ENCODE measurements at regions not wholly inside any gene's neighbourhood (a gene's known extent, or its start where the extent isn't known, plus 50 kb on each side); places are given as distances from the start of the nearest gene placed in this dataset.

- H3K9me3 Mint-ChIP-seq: no peaks in the 10 kb centered on the region
- H3K27me3 Mint-ChIP-seq: peaks cover 11% of the 10 kb centered on the region
- H3K4me1 Mint-ChIP-seq: no peaks in the 10 kb centered on the region
- H3K4me3 Mint-ChIP-seq: no peak overlapping the region
- H3K27ac Mint-ChIP-seq: no peak overlapping the region
- no peaks in the 10 kb centered on the region for H3K36me3 Mint-ChIP-seq
These were observed 106.9 kb downstream of the TBC1D30 start for GRCh38 chr12:64931321-64931720.

GRCh38 chr12:64931981-64932380 lies 107.5 kb downstream of the TBC1D30 start:
- H3K4me3 Mint-ChIP-seq: no peak overlapping the region
- no peak overlapping the region for H3K27ac Mint-ChIP-seq
- H3K9me3 Mint-ChIP-seq: no peaks in the 10 kb centered on the region
- peaks cover 11% of the 10 kb centered on the region for H3K27me3 Mint-ChIP-seq
- no peaks in the 10 kb centered on the region for H3K36me3 Mint-ChIP-seq
- no peaks in the 10 kb centered on the region for H3K4me1 Mint-ChIP-seq

GRCh38 chr12:64933791-64934190 lies 109.3 kb downstream of the TBC1D30 start:
- Mint-ChIP-seq H3K4me1 (no peaks in the 10 kb centered on the region), H3K27ac (no peak overlapping the region), H3K27me3 (peaks cover 8% of the 10 kb centered on the region), H3K4me3 (no peak overlapping the region), H3K9me3 (no peaks in the 10 kb centered on the region), H3K36me3 (no peaks in the 10 kb centered on the region)

GRCh38 chr12:64937452-64937851 lies 113.0 kb downstream of the TBC1D30 start:
- H3K9me3 Mint-ChIP-seq: no peaks in the 10 kb centered on the region
- H3K27ac Mint-ChIP-seq: no peak overlapping the region
- no peaks in the 10 kb centered on the region for H3K4me1 Mint-ChIP-seq
- H3K27me3 Mint-ChIP-seq: peaks cover 4% of the 10 kb centered on the region
- no peaks in the 10 kb centered on the region for H3K36me3 Mint-ChIP-seq
- H3K4me3 Mint-ChIP-seq: no peak overlapping the region

GRCh38 chr12:64938179-64938578 lies 113.7 kb downstream of the TBC1D30 start:
- H3K27me3 Mint-ChIP-seq: peaks cover 4% of the 10 kb centered on the region

GRCh38 chr12:64943686-64944085 lies 119.2 kb downstream of the TBC1D30 start:
- no peaks in the 10 kb centered on the region for H3K4me1 Mint-ChIP-seq
- no peaks in the 10 kb centered on the region for H3K9me3 Mint-ChIP-seq
- H3K4me3 Mint-ChIP-seq: no peak overlapping the region
- no peaks in the 10 kb centered on the region for H3K36me3 Mint-ChIP-seq
- H3K27me3 Mint-ChIP-seq: peaks cover 10% of the 10 kb centered on the region
- H3K27ac Mint-ChIP-seq: no peak overlapping the region

More at GRCh38 chr12:64938179-64938578, 113.7 kb downstream of the TBC1D30 start:
- Mint-ChIP-seq H3K4me1 (no peaks in the 10 kb centered on the region), H3K9me3 (no peaks in the 10 kb centered on the region), H3K27ac (no peak overlapping the region), H3K4me3 (no peak overlapping the region), H3K36me3 (no peaks in the 10 kb centered on the region)

GRCh38 chr12:64944966-64945365 lies 120.5 kb downstream of the TBC1D30 start:
- Mint-ChIP-seq H3K4me3 (no peak overlapping the region), H3K27ac (no peak overlapping the region), H3K9me3 (no peaks in the 10 kb centered on the region), H3K27me3 (peaks cover 14% of the 10 kb centered on the region), H3K36me3 (peaks cover 2% of the 10 kb centered on the region), H3K4me1 (peaks cover 0 to 1% (median 0%) of the 10 kb centered on the region in 3 donors)

- Mint-ChIP-seq H3K27me3 (peaks cover 17% of the 10 kb centered on the region), H3K36me3 (peaks cover 2% of the 10 kb centered on the region), H3K4me1 (peaks cover 0 to 1% (median 0%) of the 10 kb centered on the region in 3 donors), H3K9me3 (no peaks in the 10 kb centered on the region), H3K27ac (no peak overlapping the region), H3K4me3 (no peak overlapping the region)
These were observed 121.8 kb downstream of the TBC1D30 start for GRCh38 chr12:64946132-64946829.

GRCh38 chr12:64950711-64951298 lies 126.4 kb downstream of the TBC1D30 start:
- H3K4me1 Mint-ChIP-seq: peaks cover 0 to 1% (median 0%) of the 10 kb centered on the region in 3 donors
- H3K27ac Mint-ChIP-seq: no peak overlapping the region
- H3K9me3 Mint-ChIP-seq: no peaks in the 10 kb centered on the region
- H3K27me3 Mint-ChIP-seq: peaks cover 7% of the 10 kb centered on the region
- H3K36me3 Mint-ChIP-seq: peaks cover 2% of the 10 kb centered on the region
- no peak overlapping the region for H3K4me3 Mint-ChIP-seq

- Mint-ChIP-seq H3K27ac (no peak overlapping the region), H3K9me3 (no peaks in the 10 kb centered on the region), H3K36me3 (peaks cover 2% of the 10 kb centered on the region), H3K27me3 (peaks cover 7% of the 10 kb centered on the region), H3K4me1 (peaks cover 0 to 1% (median 0%) of the 10 kb centered on the region in 3 donors), H3K4me3 (no peak overlapping the region)
These were observed 127.5 kb downstream of the TBC1D30 start for GRCh38 chr12:64951944-64952343.

GRCh38 chr12:64955746-64956145 lies 131.3 kb downstream of the TBC1D30 start:
- H3K4me3 Mint-ChIP-seq: no peak overlapping the region
- H3K4me1 Mint-ChIP-seq: peaks cover 0 to 1% (median 0%) of the 10 kb centered on the region in 3 donors
- no peak overlapping the region for H3K27ac Mint-ChIP-seq
- no peaks in the 10 kb centered on the region for H3K36me3 Mint-ChIP-seq
- no peaks in the 10 kb centered on the region for H3K9me3 Mint-ChIP-seq
- no peaks in the 10 kb centered on the region for H3K27me3 Mint-ChIP-seq

GRCh38 chr12:64965920-64966319 lies 141.5 kb downstream of the TBC1D30 start:
- no peaks in the 10 kb centered on the region for H3K4me1 Mint-ChIP-seq
- H3K36me3 Mint-ChIP-seq: no peaks in the 10 kb centered on the region
- H3K4me3 Mint-ChIP-seq: no peak overlapping the region
- no peak overlapping the region for H3K27ac Mint-ChIP-seq
- peaks cover 0 to 6% (median 4%) of the 10 kb centered on the region in 3 donors for H3K9me3 Mint-ChIP-seq
- peaks cover 18% of the 10 kb centered on the region for H3K27me3 Mint-ChIP-seq

GRCh38 chr12:64968989-64969819 lies 144.8 kb downstream of the TBC1D30 start:
- Mint-ChIP-seq H3K27me3 (peaks cover 16% of the 10 kb centered on the region), H3K4me3 (no peak overlapping the region), H3K9me3 (peaks cover 0 to under 1% (median 0%) of the 10 kb centered on the region in 3 donors), H3K4me1 (no peaks in the 10 kb centered on the region), H3K36me3 (no peaks in the 10 kb centered on the region), H3K27ac (no peak overlapping the region)

- Mint-ChIP-seq H3K36me3 (no peaks in the 10 kb centered on the region), H3K9me3 (peaks cover 0 to 3% (median 2%) of the 10 kb centered on the region in 3 donors), H3K4me3 (no peak overlapping the region)
These were observed 145.0 kb downstream of the WIF1 start for GRCh38 chr12:64976131-64976530.

GRCh38 chr12:64983771-64984278 lies 137.3 kb downstream of the WIF1 start:
- H3K4me3 Mint-ChIP-seq: peak overlapping the region in 1 of 4 donors; percentile 6
- no peaks in the 10 kb centered on the region for H3K36me3 Mint-ChIP-seq
- peaks cover 6% of the 10 kb centered on the region for H3K27me3 Mint-ChIP-seq
- H3K4me1 Mint-ChIP-seq: no peaks in the 10 kb centered on the region
- H3K9me3 Mint-ChIP-seq: peaks cover 2% of the 10 kb centered on the region in 3 donors
- no peak overlapping the region for H3K27ac Mint-ChIP-seq

More at GRCh38 chr12:64976131-64976530, 145.0 kb downstream of the WIF1 start:
- no peak overlapping the region for H3K27ac Mint-ChIP-seq
- no peaks in the 10 kb centered on the region for H3K27me3 Mint-ChIP-seq
- H3K4me1 Mint-ChIP-seq: peaks cover 0 to 2% (median 0%) of the 10 kb centered on the region in 3 donors
